H1 (cell line): ENCODE measurements at regions not wholly inside any gene's neighbourhood (a gene's known extent, or its start where the extent isn't known, plus 50 kb on each side); places are given as distances from the start of the nearest gene placed in this dataset.

Source experiments
- CTCF ChIP-seq, 3 experiments: IDR thresholded peaks; 1 replicate in 2 of 3; 2 replicates in 1 of 3; pipeline versions ENCODE4 v1.5.1 to v1.6.1; 2011; ENCODE audit warnings: low read length in 3 of 3, mild to moderate bottlenecking in 3 of 3, inconsistent platforms in 2 of 3, low read depth in 1 of 3, moderate library complexity in 1 of 3; ENCODE audit not compliant: insufficient read depth in 1 of 3; ENCODE audit errors: control extremely low read depth in 1 of 3
- GABPA ChIP-seq: IDR thresholded peaks from 2 replicates; pipeline ENCODE4 v1.6.1; 2011; ENCODE audit warnings: mild to moderate bottlenecking, low read length, moderate library complexity, borderline replicate concordance; ENCODE audit not compliant: insufficient read depth
- NANOG ChIP-seq: IDR thresholded peaks from 2 replicates; pipeline ENCODE4 v1.6.1; 2011; ENCODE audit warnings: low read length, low read depth, mild to moderate bottlenecking, inconsistent platforms; ENCODE audit not compliant: insufficient read depth, poor library complexity, severe bottlenecking
- POLR2A ChIP-seq, 2 experiments: IDR thresholded peaks; 1 replicate in 1 of 2; 2 replicates in 1 of 2; pipeline ENCODE4 v1.6.1; 2011; ENCODE audit warnings: low read depth in 2 of 2, low read length in 2 of 2, mild to moderate bottlenecking in 2 of 2; ENCODE audit errors: control extremely low read depth in 1 of 2
- POLR2AphosphoS5 ChIP-seq: IDR thresholded peaks from 2 replicates; pipeline ENCODE4 v1.6.1; 2011; ENCODE audit warnings: low read depth, low read length

GRCh38 chr2:220562375-220563140 is 935.1 kb downstream of the SLC4A3 start (continued):
- TF ChIP-seq POLR2AphosphoS5: no peak
- no peak for TF ChIP-seq POLR2A (IDR thresholded peaks at IDR 0.05; ENCODE audit: control extremely low read depth in 1 of 2, low read depth in 2 of 2, low read length in 2 of 2)
- no peak for TF ChIP-seq CTCF (IDR thresholded peaks at IDR 0.05; ENCODE audit: control extremely low read depth in 1 of 3, insufficient read depth in 1 of 3, low read depth in 1 of 3, low read length in 3 of 3)
- TF ChIP-seq GABPA: no peak
- TF ChIP-seq NANOG: no peak
